T-helper 2 cell treated with Interferon-gamma antibody and Interleukin-4, amounts not matched to agents 5 μg/mL and 100 μg/mL, for 36 hours (primary cell): ENCODE measurements at regions not wholly inside any gene's neighbourhood (a gene's known extent, or its start where the extent isn't known, plus 50 kb on each side); places are given as distances from the start of the nearest gene placed in this dataset.

ENCODE experiments used
- DNase-seq: peaks from one replicate; pipeline ENCODE4 v3.0.0; 2021; ENCODE audit warnings: low spot score
- H3K27ac Mint-ChIP-seq: one replicate; pipeline ENCODE4 v1.8.0; 2021; ENCODE audit warnings: mild to moderate bottlenecking, mixed read lengths
- H3K27me3 Mint-ChIP-seq: one replicate; pipeline ENCODE4 v1.8.0; 2021; ENCODE audit warnings: low read depth, mixed read lengths
- H3K36me3 Mint-ChIP-seq: one replicate; pipeline ENCODE4 v1.8.0; 2021; ENCODE audit warnings: low read depth, mixed read lengths
- H3K4me1 Mint-ChIP-seq: one replicate; pipeline ENCODE4 v1.8.0; 2021; ENCODE audit warnings: low read depth, mixed read lengths
- H3K4me3 Mint-ChIP-seq: one replicate; pipeline ENCODE4 v1.8.0; 2022; ENCODE audit warnings: mild to moderate bottlenecking, moderate library complexity, mixed read lengths
- H3K9me3 Mint-ChIP-seq: one replicate; pipeline ENCODE4 v1.8.0; 2021; ENCODE audit warnings: mixed read lengths

DNA sequence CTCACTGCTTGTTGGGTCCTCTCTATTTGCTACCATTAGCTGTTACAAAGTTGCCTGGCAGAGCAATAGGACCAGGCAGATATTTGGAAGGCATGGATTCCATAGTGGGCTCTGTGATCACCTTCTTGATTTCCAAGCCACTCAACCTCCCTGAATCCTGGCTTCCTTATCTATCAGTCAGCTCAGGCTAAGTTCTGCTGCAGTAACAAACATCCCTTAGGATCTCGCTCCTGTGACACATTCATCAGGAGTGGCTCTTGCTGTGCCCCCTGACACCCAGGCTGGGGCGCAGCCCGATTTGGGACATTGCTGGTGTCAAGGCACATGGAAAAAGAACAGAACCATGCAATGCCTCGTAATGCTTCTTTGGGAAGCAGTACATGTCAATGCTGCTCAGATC is 503.9 kb downstream of the TBC1D22A start:
- DNase-seq: no peak
- H3K4me1 Mint-ChIP-seq: no peaks in the 10 kb centered on the region
- no peaks in the 10 kb centered on the region for H3K27me3 Mint-ChIP-seq
- no peaks in the 10 kb centered on the region for H3K36me3 Mint-ChIP-seq
- no peaks in the 10 kb centered on the region for H3K9me3 Mint-ChIP-seq
- no peak overlapping the region for H3K4me3 Mint-ChIP-seq
- H3K27ac Mint-ChIP-seq: no peak overlapping the region

DNA sequence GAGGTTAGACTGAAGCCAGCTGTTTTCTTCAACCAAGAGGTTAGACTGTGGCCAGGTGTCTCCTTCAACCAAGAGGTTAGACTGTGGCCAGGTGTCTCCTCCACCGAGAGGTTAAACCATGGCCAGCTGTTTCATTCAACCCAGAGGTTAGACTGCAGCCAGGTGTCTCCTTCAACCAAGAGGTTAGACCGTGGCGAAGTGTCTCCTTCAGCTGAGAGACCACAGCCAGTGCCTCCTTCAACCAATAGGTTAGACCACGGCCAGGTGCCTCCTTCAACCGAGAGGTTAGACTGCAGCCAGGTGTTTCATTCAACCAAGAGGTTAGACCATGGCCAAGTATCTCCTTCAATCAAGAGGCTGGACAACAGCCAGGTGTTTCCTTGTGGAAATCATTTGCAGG is 498.1 kb downstream of the TBC1D22A start:
- no peak for DNase-seq
- no peaks in the 10 kb centered on the region for H3K36me3 Mint-ChIP-seq
- no peak overlapping the region for H3K27ac Mint-ChIP-seq
- no peaks in the 10 kb centered on the region for H3K4me1 Mint-ChIP-seq
- H3K27me3 Mint-ChIP-seq: no peaks in the 10 kb centered on the region
- H3K9me3 Mint-ChIP-seq: peaks cover 4% of the 10 kb centered on the region
- H3K4me3 Mint-ChIP-seq: no peak overlapping the region

DNA sequence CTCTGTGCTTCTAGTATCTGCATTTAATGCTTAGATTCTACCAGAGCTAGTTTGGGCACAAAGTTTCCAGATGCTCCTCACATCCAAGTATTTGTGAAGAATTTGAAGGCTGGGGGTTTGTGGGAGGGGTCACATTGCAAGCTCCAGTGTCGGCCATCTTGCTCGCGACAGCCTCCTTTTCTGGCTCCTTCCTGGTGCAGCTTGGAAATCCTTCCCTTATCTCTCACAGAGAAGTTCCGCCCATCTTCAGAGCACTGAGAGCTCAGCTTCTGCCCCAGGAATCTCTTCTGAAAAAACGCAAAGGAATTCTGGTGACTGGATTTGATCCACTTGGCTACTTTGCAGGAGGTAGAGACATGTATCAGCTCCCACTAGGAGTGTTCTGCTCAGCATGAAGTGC is 497.5 kb downstream of the TBC1D22A start:
- no peak for DNase-seq
- Mint-ChIP-seq H3K36me3 (no peaks in the 10 kb centered on the region), H3K4me3 (no peak overlapping the region), H3K27me3 (no peaks in the 10 kb centered on the region), H3K27ac (no peak overlapping the region), H3K9me3 (peaks cover 4% of the 10 kb centered on the region), H3K4me1 (no peaks in the 10 kb centered on the region)

DNA sequence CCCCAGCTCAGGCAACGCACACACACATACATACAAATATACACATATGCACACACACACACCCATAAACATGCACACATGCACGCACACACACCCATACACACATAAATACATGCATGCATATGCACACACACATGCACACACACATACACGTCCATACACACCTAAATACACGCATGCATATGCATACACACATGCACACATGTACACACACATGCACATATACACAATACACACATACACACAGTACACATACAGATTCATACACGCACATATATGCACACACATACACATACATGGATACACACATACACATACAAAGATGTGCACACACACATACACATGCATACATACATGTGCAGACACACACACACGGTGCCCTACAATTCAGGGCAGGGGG is 496.6 kb downstream of the TBC1D22A start:
- Mint-ChIP-seq H3K36me3 (no peaks in the 10 kb centered on the region), H3K4me1 (no peaks in the 10 kb centered on the region), H3K27ac (no peak overlapping the region), H3K27me3 (no peaks in the 10 kb centered on the region), H3K4me3 (no peak overlapping the region), H3K9me3 (peaks cover 4% of the 10 kb centered on the region)
- DNase-seq: no peak

DNA sequence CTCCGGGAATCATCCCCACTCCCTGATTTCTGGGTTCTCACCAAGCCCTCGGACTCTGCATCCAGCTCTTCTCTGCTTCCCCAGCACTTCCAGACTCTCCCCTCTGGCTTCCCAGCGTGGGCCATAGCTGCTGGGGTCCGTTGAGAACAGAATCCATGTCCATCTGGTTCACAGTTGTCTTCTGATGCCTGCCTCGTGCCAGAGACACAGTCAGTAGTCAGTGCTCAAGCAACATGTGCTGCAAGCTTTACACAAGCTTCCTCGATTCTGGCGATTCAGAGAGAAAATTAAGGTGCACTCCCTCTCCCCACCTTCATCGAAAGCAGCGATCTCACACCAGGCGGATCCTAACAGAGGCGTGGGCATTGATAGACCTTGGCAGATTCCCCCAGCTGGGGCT is 495.5 kb downstream of the TBC1D22A start:
- DNase-seq: no peak
- H3K4me1 Mint-ChIP-seq: no peaks in the 10 kb centered on the region
- no peaks in the 10 kb centered on the region for H3K36me3 Mint-ChIP-seq
- H3K4me3 Mint-ChIP-seq: no peak overlapping the region
- no peaks in the 10 kb centered on the region for H3K27me3 Mint-ChIP-seq
- H3K9me3 Mint-ChIP-seq: peaks cover 4% of the 10 kb centered on the region
- H3K27ac Mint-ChIP-seq: no peak overlapping the region

DNA sequence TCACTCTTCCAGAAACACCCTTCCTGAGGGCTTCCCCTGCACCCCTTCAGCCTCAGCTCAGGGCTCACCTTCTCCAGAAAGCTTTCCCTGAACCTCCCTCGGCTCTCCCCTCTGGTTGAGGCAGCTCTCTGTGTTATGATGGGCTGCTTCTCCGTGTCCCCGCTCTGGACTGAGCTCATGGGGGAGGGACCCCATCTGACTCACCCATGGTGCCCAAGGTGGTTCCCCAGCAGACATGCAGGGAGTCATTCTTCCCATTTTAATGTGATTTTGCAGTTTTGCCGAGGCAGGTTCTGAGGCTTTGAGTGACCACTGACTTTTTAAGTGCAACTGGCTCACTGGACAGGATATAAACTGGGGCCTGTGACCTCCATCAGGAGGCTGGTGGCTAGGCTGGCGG is 495.1 kb downstream of the TBC1D22A start:
- H3K9me3 Mint-ChIP-seq: peaks cover 4% of the 10 kb centered on the region
- H3K27me3 Mint-ChIP-seq: no peaks in the 10 kb centered on the region
- no peak overlapping the region for H3K27ac Mint-ChIP-seq
- H3K4me1 Mint-ChIP-seq: no peaks in the 10 kb centered on the region
- no peak for DNase-seq
- H3K4me3 Mint-ChIP-seq: no peak overlapping the region
- no peaks in the 10 kb centered on the region for H3K36me3 Mint-ChIP-seq

DNA sequence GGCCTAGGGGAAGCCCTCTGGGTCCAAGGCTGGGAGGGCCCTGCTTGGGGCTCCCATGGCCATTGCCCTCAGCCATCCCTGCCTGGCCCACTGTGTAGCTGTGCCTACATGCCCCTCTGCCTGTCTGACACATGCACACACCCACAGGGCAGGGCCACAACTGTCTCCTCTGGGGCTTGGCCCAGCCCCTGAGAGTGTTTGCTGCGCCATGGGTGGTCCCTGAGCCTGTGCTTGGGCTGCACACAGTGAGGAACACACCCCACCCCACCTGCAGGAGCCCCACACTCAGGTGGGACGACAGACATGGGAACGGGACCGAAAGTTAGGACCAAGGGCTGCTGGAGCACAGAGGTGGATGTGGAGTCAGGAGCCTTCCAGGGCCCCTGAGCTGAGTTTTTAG is 489.5 kb downstream of the TBC1D22A start:
- no peaks in the 10 kb centered on the region for H3K36me3 Mint-ChIP-seq
- DNase-seq: no peak
- no peaks in the 10 kb centered on the region for H3K4me1 Mint-ChIP-seq
- H3K4me3 Mint-ChIP-seq: no peak overlapping the region
- H3K9me3 Mint-ChIP-seq: no peaks in the 10 kb centered on the region
- no peak overlapping the region for H3K27ac Mint-ChIP-seq
- no peaks in the 10 kb centered on the region for H3K27me3 Mint-ChIP-seq

DNA sequence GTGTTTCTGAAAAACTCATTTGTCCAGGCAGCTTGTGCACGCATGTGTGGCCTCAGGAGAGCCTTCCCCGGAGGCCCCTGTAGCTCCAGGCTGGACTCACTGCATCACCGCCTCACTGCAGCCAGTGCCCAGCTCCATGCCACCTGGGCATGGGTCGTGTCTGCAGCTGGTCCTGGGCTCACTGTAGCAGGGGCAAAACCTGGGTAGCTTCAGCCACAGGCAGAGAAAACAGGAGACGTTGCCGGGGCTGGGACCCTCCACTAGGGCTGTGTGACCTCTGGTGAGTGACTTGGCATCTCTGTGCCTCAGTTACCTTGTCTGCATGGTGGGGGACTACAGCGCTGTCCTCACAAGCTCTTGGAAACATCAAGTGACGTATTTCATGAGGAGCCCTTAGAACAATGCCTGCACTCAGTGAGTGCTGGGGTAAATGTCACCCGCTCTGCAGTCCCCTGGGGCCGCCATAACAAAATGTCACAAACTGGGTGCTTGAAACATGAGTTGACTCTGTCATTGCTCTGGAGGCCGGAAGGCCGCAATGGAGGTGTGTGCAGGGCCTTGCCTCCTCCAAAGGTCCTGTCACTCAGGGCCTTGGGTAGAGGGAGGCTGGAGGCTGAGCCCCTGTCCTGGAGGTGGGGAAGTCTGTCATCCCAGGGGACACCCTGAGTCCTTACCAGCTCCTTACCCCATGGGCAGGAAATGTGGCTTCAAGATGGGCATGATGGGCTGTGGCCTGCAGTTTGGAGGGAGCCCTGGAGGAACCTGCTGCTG is 488.7 kb downstream of the TBC1D22A start:
- Mint-ChIP-seq H3K4me3 (no peak overlapping the region), H3K27me3 (no peaks in the 10 kb centered on the region), H3K36me3 (no peaks in the 10 kb centered on the region), H3K4me1 (no peaks in the 10 kb centered on the region), H3K27ac (no peak overlapping the region), H3K9me3 (no peaks in the 10 kb centered on the region)
- DNase-seq: no peak

DNA sequence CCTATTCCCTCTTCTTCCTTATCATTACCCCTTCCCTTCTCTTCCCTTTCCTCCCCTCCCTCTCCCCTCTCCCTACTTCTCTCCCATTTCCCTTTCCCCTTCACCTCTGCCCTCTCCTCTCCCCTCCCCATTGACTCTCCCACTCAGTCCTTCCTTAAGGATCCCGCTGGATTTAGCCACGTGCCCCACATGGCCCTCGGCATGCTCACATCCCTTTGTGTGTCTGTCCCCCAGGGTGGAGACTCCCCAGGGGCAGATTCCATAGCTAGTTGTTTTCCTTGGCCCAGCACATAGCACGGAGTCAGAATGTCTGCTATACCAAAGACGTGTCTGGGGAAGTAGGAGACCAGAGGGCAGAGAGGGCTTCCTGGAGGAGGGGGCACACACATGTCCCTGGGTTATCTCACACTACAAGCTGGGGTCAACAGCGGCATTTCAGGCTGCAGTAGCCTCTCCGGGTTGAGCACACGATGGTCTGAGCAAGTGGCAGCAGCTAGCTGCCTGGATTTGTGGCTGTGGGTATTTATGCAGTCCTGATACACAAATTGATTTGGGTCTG is 487.0 kb downstream of the TBC1D22A start:
- no peaks in the 10 kb centered on the region for H3K36me3 Mint-ChIP-seq
- H3K4me3 Mint-ChIP-seq: no peak overlapping the region
- H3K9me3 Mint-ChIP-seq: no peaks in the 10 kb centered on the region
- H3K27me3 Mint-ChIP-seq: no peaks in the 10 kb centered on the region
- H3K27ac Mint-ChIP-seq: no peak overlapping the region
- DNase-seq: no peak
- no peaks in the 10 kb centered on the region for H3K4me1 Mint-ChIP-seq

DNA sequence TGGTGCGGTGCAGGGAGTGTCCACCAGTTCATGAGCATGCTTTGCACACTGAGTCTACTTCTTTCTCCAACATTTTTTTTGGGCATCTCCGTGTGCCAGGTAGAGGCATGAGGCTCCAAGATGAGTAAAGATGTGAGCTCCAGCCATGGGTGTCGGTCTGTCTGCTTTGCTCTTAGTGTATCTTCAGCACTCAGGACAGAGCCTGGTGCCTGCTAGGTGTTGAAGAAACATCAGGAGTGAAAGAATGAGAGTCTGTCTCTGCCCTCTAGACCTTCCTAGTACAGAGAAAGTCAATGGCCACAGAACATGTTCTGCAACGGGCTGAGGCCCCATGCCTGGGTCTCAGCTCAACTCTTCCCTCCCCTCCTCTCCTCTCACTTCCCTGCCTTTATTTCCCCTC is 486.5 kb downstream of the TBC1D22A start:
- H3K9me3 Mint-ChIP-seq: no peaks in the 10 kb centered on the region
- no peak overlapping the region for H3K27ac Mint-ChIP-seq
- DNase-seq: no peak
- no peak overlapping the region for H3K4me3 Mint-ChIP-seq
- no peaks in the 10 kb centered on the region for H3K4me1 Mint-ChIP-seq
- no peaks in the 10 kb centered on the region for H3K36me3 Mint-ChIP-seq
- H3K27me3 Mint-ChIP-seq: no peaks in the 10 kb centered on the region

DNA sequence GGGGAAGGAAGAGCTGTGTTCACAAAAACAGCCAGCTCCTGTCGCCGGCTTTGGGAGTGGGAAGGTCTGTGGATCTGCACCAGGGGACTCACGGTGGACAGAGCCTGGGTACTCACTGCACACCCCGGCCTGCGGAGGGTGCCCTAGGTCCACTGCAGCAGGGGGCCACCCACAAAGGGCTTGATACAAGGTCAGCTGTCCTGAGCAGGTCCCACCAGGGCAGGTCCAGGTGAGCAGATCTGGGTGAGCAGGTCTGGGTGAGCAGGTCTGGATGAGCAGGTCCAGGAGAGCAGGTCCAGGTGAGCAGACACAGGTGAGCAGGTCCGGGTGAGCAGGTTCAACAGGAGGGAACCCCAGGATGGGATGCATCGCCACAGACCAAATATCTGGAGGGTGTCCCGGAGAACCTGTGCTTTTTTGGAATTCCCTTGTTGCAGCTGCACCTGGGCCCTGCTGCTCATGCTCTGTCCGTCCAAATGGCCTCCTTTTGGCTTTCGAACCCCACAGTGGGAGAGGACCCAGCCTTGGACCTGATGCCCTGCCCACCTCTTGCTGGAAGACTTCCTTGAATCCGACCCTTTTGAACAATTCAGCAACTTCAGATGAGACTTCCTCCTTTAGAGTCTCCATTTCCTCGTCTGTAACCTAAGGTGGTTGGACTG is 485.3 kb downstream of the TBC1D22A start:
- no peak for DNase-seq
- no peak overlapping the region for H3K4me3 Mint-ChIP-seq
- no peaks in the 10 kb centered on the region for H3K4me1 Mint-ChIP-seq
- H3K27me3 Mint-ChIP-seq: no peaks in the 10 kb centered on the region
- no peaks in the 10 kb centered on the region for H3K9me3 Mint-ChIP-seq
- H3K27ac Mint-ChIP-seq: no peak overlapping the region
- H3K36me3 Mint-ChIP-seq: no peaks in the 10 kb centered on the region

DNA sequence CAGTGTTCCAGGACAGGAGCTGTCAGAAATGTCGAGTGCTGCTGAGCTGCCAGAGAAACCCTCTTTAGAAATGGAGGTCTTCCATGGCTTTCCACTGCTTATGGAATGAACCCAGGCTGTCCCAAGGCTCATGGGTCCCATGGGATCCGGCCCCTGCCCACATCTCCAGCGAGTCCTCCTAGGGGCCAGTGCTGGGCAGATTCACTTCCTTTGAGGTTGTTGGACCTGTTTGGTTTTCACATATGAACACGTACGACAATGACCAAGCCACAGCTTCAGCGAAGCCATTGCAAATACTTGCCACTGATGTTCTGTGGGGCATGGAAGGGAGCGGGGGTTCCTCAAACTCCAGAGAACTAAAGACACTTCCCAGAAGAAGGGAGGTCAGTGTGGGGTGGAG is 483.3 kb downstream of the TBC1D22A start:
- no peak for DNase-seq
- no peak overlapping the region for H3K4me3 Mint-ChIP-seq
- H3K4me1 Mint-ChIP-seq: no peaks in the 10 kb centered on the region
- H3K9me3 Mint-ChIP-seq: no peaks in the 10 kb centered on the region
- no peak overlapping the region for H3K27ac Mint-ChIP-seq
- H3K27me3 Mint-ChIP-seq: no peaks in the 10 kb centered on the region
- no peaks in the 10 kb centered on the region for H3K36me3 Mint-ChIP-seq

DNA sequence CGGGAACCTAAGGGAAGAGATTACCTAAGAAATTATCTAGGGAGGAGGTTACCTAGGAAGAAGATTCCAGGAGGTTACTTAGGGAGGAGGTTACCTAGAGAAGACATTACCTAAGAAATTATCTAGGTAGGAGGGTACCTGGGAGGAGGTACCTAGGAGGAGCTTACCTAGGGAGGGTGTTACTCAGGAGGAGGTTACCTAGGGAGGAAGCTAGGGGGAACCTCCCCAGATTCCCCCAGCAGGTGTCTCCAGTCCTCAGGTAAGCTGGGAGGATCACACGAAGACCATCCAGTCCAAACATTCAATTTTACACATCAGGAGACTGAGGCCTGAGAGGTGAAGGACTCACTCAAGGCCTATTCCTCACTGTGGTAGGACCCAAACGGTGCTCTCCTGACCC is 482.8 kb downstream of the TBC1D22A start:
- H3K27ac Mint-ChIP-seq: no peak overlapping the region
- no peaks in the 10 kb centered on the region for H3K27me3 Mint-ChIP-seq
- no peaks in the 10 kb centered on the region for H3K4me1 Mint-ChIP-seq

DNA sequence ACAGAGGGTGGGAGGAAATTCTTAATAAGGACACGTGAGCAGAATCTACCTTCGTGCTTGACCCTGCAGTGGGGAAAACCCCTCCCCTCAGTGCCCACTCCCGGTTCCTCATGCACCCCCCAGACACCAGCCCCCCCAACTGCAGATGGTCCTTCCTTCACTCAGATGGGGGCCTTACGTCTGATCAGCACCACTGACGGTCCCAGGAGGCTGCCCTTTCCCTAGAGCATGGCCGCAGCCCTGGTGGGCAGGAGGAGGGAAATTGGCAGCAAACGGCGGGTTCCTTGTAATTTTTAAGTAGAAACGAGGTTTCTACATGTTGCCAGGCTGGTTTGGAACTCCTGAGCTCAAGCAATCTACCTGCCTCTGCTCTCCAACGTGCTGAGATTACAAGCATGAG is 477.7 kb downstream of the TBC1D22A start:
- DNase-seq: no peak
- Mint-ChIP-seq H3K36me3 (no peaks in the 10 kb centered on the region), H3K27me3 (no peaks in the 10 kb centered on the region), H3K4me3 (no peak overlapping the region), H3K4me1 (no peaks in the 10 kb centered on the region), H3K9me3 (no peaks in the 10 kb centered on the region), H3K27ac (no peak overlapping the region)

More for the DNA sequence above, 482.8 kb downstream of the TBC1D22A start:
- no peaks in the 10 kb centered on the region for H3K36me3 Mint-ChIP-seq
- H3K9me3 Mint-ChIP-seq: no peaks in the 10 kb centered on the region
- H3K4me3 Mint-ChIP-seq: no peak overlapping the region
- DNase-seq: no peak
